A549 (cell line): ENCODE measurements at regions not wholly inside any gene's neighbourhood (a gene's known extent, or its start where the extent isn't known, plus 50 kb on each side); places are given as distances from the start of the nearest gene placed in this dataset.

Experiments used
- ATOH8 ChIP-seq: fragments of 250-450 bp; sonication (Bioruptor Pico); IDR thresholded peaks from 2 replicates; pipeline ENCODE4 v1.5.0; 2020; ENCODE audit warnings: low read depth, mild to moderate bottlenecking, moderate library complexity
- FOSB ChIP-seq: fragments of 250-450 bp; sonication (Bioruptor Pico); IDR thresholded peaks from 2 replicates; pipeline ENCODE4 v1.5.0; 2020; ENCODE audit warnings: mild to moderate bottlenecking, moderate library complexity
- POLR2A ChIP-seq: IDR thresholded peaks from 2 replicates; pipeline ENCODE4 v1.6.1; 2012; ENCODE audit warnings: mild to moderate bottlenecking, low read length
- RFX5 ChIP-seq: fragments of 450-650 bp; IDR thresholded peaks from 2 replicates; pipeline ENCODE4 v1.7.1; 2014; ENCODE audit warnings: antibody characterized with exemption, mild to moderate bottlenecking, moderate library complexity
- TF ChIP-seq, protein P1 (sequence below): fragments of >200 bp; sonication (Bioruptor Twin); formaldehyde crosslinking; IDR thresholded peaks from 3 replicates; pipeline ENCODE4 v1.5.1; 2016

GRCh38 chr2:238978497-238978896, 130.6 kb downstream of the TWIST2 start:
- TF ChIP-seq POLR2A (no peak), ATOH8 (CRISPR knock-in tag) (no peak), FOSB (CRISPR knock-in tag) (no peak), RFX5 (no peak)
- TF ChIP-seq, protein P1, sequence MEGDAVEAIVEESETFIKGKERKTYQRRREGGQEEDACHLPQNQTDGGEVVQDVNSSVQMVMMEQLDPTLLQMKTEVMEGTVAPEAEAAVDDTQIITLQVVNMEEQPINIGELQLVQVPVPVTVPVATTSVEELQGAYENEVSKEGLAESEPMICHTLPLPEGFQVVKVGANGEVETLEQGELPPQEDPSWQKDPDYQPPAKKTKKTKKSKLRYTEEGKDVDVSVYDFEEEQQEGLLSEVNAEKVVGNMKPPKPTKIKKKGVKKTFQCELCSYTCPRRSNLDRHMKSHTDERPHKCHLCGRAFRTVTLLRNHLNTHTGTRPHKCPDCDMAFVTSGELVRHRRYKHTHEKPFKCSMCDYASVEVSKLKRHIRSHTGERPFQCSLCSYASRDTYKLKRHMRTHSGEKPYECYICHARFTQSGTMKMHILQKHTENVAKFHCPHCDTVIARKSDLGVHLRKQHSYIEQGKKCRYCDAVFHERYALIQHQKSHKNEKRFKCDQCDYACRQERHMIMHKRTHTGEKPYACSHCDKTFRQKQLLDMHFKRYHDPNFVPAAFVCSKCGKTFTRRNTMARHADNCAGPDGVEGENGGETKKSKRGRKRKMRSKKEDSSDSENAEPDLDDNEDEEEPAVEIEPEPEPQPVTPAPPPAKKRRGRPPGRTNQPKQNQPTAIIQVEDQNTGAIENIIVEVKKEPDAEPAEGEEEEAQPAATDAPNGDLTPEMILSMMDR = no peak
